Neural cell (in vitro differentiated cells): ENCODE measurements at regions not wholly inside any gene's neighbourhood (a gene's known extent, or its start where the extent isn't known, plus 50 kb on each side); places are given as distances from the start of the nearest gene placed in this dataset.

Experiments used
- H2AFZ ChIP-seq: fragments of 200-600, 300-800 bp; sonication (generic), shearing (Covaris generic); 2 replicates; pipeline ENCODE4 v1.6.0; 2014; ENCODE audit warnings: low read depth, mild to moderate bottlenecking, antibody characterized with exemption, low read length, moderate library complexity
- H3F3A ChIP-seq: fragments of 200-600 bp; shearing (Covaris generic); 2 replicates; pipeline ENCODE4 v1.6.1; 2016; ENCODE audit warnings: mild to moderate bottlenecking, moderate library complexity, mixed read lengths, antibody characterized with exemption, low read length; ENCODE audit not compliant: insufficient read depth, poor library complexity, severe bottlenecking
- H3K27ac ChIP-seq: fragments of 200-600, 300-800 bp; sonication (generic), shearing (Covaris generic); 2 replicates; pipeline ENCODE4 v1.5.1; 2014; ENCODE audit warnings: mild to moderate bottlenecking, low read length, moderate library complexity
- H3K27me3 ChIP-seq: fragments of 300-800, 200-600 bp; sonication (generic), shearing (Covaris generic); 2 replicates; pipeline ENCODE4 v1.6.0; 2014; ENCODE audit warnings: mild to moderate bottlenecking, low read depth, low read length, moderate library complexity; ENCODE audit not compliant: insufficient read depth
- H3K36me3 ChIP-seq: fragments of 300-800, 200-600 bp; sonication (generic), shearing (Covaris generic); 2 replicates; pipeline ENCODE4 v1.5.1; 2014; ENCODE audit warnings: mild to moderate bottlenecking, antibody characterized with exemption, low read length, moderate library complexity; ENCODE audit not compliant: insufficient read depth
- H3K4me2 ChIP-seq: fragments of 300-800, 200-600 bp; sonication (generic), shearing (Covaris generic); 2 replicates; pipeline ENCODE4 v1.6.0; 2014; ENCODE audit warnings: mild to moderate bottlenecking, low read length
- H3K4me3 ChIP-seq: fragments of 300-800, 200-600 bp; sonication (generic), shearing (Covaris generic); 2 replicates; pipeline ENCODE4 v1.5.1; 2014; ENCODE audit warnings: mild to moderate bottlenecking, low read length, moderate library complexity
- H3K79me2 ChIP-seq: fragments of 200-600 bp; shearing (Covaris generic); replicated peaks from 2 replicates; pipeline ENCODE4 v1.6.0; 2014; ENCODE audit warnings: mild to moderate bottlenecking, low read length, moderate library complexity; ENCODE audit not compliant: insufficient read depth
- H3K9ac ChIP-seq: fragments of 300-800, 200-600 bp; sonication (generic), shearing (Covaris generic); 2 replicates; pipeline ENCODE4 v1.6.1; 2016; ENCODE audit warnings: mild to moderate bottlenecking, low read length, mixed read lengths
- H3K9me2 ChIP-seq: fragments of 200-600 bp; shearing (Covaris generic); 2 replicates; pipeline ENCODE4 v1.6.1; 2016; ENCODE audit warnings: mild to moderate bottlenecking, low read length, mixed read lengths; ENCODE audit not compliant: insufficient read depth
- H3K9me3 ChIP-seq: fragments of 200-600, 300-800 bp; sonication (generic), shearing (Covaris generic); 2 replicates; pipeline ENCODE4 v1.6.1; 2016; ENCODE audit warnings: mild to moderate bottlenecking, mixed run types, low read length, moderate library complexity, mixed read lengths
- H4K20me1 ChIP-seq: fragments of 200-600 bp; shearing (Covaris generic); 2 replicates; pipeline ENCODE4 v1.6.1; 2016; ENCODE audit warnings: mild to moderate bottlenecking, mixed run types; ENCODE audit not compliant: insufficient read depth
- EP300 ChIP-seq: fragments of 450-650 bp; conservative IDR thresholded peaks from 2 replicates; pipeline ENCODE4 v1.6.1; 2014; ENCODE audit warnings: antibody characterized with exemption, mild to moderate bottlenecking, moderate library complexity; ENCODE audit not compliant: poor library complexity, severe bottlenecking
- EZH2 ChIP-seq: fragments of 200-600, 300-800 bp; shearing (Covaris generic), sonication (generic); IDR thresholded peaks from 2 replicates; pipeline ENCODE4 v1.6.1; 2014; ENCODE audit warnings: antibody characterized with exemption, low read length, borderline replicate concordance, mild to moderate bottlenecking; ENCODE audit not compliant: insufficient read depth, poor library complexity, severe bottlenecking
- MXI1 ChIP-seq: fragments of 450-650 bp; conservative IDR thresholded peaks from 2 replicates; pipeline ENCODE4 v1.6.1; 2014; ENCODE audit warnings: antibody characterized with exemption, mild to moderate bottlenecking; ENCODE audit not compliant: poor library complexity, severe bottlenecking
- POLR2AphosphoS5 ChIP-seq: IDR thresholded peaks from 2 replicates; pipeline ENCODE4 v1.6.1; 2012
- RAD21 ChIP-seq: fragments of 450-650 bp; conservative IDR thresholded peaks from 2 replicates; pipeline ENCODE4 v1.6.1; 2014; ENCODE audit warnings: antibody characterized with exemption, mild to moderate bottlenecking, moderate library complexity
- SMC3 ChIP-seq: fragments of 450-650 bp; conservative IDR thresholded peaks from 2 replicates; pipeline ENCODE4 v1.6.1; 2014; ENCODE audit warnings: antibody characterized with exemption, mild to moderate bottlenecking, moderate library complexity; ENCODE audit not compliant: poor library complexity
- TAF1 ChIP-seq: IDR thresholded peaks from 2 replicates; pipeline ENCODE4 v1.6.1; 2012; ENCODE audit warnings: low read depth
- TF ChIP-seq, protein P1 (sequence below): IDR thresholded peaks from 2 replicates; pipeline ENCODE4 v1.6.1; 2012; ENCODE audit warnings: borderline replicate concordance
- TF ChIP-seq, protein P2 (sequence below): fragments of 450-650 bp; IDR thresholded peaks from 2 replicates; pipeline ENCODE4 v1.5.1; 2014; ENCODE audit warnings: antibody characterized with exemption, mild to moderate bottlenecking, moderate library complexity; ENCODE audit not compliant: poor library complexity, severe bottlenecking

DNA sequence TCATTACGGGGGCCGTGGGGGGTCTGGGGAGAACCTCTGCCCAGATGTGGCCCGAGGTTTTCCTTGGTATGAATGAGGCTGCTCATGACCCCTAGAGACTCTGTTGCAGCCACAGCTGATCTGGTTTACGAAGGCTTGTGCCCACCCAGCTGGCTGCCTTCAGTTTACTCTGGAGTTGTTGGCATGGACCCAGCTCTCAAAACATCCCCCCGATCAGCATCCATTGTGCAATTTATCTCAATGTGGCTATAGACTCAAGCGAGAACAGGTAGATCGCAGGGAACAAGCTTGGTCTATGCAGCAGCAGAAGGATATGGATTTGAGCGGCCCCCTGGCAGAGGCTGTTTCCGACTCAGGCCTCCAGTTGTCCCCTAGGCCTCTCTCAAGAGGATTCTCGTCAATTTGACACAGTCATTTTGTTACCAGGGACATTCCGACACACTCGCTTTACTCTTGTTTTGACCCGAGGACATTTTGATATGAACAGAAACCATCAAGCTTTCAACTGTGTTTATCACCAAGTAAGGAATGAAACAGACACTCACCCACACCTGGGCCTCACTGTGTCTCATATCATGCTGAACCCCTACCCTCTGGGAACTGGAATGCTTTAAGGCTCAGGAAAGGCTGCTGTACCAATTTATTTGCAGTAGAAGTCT, 161.5 kb downstream of the KATNAL1 start:
- no peak overlapping the region for H3K9ac ChIP-seq
- H4K20me1 ChIP-seq = no peaks in the 10 kb centered on the region
- no peak overlapping the region for H3K4me3 ChIP-seq
- no peaks in the 10 kb centered on the region for H3K9me3 ChIP-seq
- TF ChIP-seq EZH2 (no peak), RAD21 (no peak), EP300 (no peak), POLR2AphosphoS5 (no peak), TAF1 (no peak), MXI1 (no peak), SMC3 (no peak)
- TF ChIP-seq, protein P1, sequence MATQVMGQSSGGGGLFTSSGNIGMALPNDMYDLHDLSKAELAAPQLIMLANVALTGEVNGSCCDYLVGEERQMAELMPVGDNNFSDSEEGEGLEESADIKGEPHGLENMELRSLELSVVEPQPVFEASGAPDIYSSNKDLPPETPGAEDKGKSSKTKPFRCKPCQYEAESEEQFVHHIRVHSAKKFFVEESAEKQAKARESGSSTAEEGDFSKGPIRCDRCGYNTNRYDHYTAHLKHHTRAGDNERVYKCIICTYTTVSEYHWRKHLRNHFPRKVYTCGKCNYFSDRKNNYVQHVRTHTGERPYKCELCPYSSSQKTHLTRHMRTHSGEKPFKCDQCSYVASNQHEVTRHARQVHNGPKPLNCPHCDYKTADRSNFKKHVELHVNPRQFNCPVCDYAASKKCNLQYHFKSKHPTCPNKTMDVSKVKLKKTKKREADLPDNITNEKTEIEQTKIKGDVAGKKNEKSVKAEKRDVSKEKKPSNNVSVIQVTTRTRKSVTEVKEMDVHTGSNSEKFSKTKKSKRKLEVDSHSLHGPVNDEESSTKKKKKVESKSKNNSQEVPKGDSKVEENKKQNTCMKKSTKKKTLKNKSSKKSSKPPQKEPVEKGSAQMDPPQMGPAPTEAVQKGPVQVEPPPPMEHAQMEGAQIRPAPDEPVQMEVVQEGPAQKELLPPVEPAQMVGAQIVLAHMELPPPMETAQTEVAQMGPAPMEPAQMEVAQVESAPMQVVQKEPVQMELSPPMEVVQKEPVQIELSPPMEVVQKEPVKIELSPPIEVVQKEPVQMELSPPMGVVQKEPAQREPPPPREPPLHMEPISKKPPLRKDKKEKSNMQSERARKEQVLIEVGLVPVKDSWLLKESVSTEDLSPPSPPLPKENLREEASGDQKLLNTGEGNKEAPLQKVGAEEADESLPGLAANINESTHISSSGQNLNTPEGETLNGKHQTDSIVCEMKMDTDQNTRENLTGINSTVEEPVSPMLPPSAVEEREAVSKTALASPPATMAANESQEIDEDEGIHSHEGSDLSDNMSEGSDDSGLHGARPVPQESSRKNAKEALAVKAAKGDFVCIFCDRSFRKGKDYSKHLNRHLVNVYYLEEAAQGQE = no peak
- TF ChIP-seq, protein P2, sequence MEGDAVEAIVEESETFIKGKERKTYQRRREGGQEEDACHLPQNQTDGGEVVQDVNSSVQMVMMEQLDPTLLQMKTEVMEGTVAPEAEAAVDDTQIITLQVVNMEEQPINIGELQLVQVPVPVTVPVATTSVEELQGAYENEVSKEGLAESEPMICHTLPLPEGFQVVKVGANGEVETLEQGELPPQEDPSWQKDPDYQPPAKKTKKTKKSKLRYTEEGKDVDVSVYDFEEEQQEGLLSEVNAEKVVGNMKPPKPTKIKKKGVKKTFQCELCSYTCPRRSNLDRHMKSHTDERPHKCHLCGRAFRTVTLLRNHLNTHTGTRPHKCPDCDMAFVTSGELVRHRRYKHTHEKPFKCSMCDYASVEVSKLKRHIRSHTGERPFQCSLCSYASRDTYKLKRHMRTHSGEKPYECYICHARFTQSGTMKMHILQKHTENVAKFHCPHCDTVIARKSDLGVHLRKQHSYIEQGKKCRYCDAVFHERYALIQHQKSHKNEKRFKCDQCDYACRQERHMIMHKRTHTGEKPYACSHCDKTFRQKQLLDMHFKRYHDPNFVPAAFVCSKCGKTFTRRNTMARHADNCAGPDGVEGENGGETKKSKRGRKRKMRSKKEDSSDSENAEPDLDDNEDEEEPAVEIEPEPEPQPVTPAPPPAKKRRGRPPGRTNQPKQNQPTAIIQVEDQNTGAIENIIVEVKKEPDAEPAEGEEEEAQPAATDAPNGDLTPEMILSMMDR = no peak
- H2AFZ ChIP-seq = no peak overlapping the region
- H3K36me3 ChIP-seq = no peaks in the 10 kb centered on the region
- H3F3A ChIP-seq = no peaks in the 10 kb centered on the region
- no peak overlapping the region for H3K27ac ChIP-seq
- no peaks in the 10 kb centered on the region for H3K27me3 ChIP-seq
- H3K79me2 ChIP-seq = no peaks in the 10 kb centered on the region
- no peaks in the 10 kb centered on the region for H3K9me2 ChIP-seq
- no peak overlapping the region for H3K4me2 ChIP-seq

DNA sequence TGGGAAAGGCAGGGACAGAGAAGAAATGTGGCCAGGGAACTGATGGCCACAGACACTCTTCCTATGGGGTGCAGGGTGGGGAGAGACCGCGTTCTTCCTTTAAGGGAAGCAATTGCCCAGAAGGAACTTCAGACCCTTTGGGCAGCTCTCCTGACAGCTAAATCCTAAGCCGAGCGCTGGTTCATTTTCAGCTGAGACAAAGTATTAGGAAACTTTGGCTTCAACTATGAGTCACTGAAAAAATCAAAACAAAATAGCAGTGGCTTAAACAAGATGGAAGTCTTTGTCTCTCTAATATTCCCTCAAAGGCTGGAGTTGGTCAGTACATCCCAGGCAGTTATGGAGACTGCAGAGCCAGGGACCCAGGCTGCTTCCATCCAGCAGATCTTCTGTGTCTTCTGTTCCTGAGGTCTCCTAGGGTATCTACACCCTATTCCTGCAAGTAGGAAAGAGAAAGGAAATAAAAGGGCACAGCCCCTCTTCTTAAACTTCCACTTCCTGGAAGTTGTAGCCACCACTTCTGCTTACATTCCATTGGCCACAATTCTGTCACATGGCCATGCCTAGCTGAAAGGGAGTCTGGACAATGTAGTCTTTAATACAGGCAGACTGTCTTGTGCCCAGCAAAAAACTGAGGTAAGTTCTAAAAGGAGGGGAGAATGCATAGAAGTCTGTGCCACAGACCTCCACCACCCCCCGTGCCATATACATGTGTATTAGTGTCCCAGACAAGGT, 163.5 kb downstream of the KATNAL1 start:
- Histone ChIP-seq H3F3A (no peaks in the 10 kb centered on the region), H2AFZ (no peak overlapping the region), H3K9me3 (no peaks in the 10 kb centered on the region), H3K27me3 (no peaks in the 10 kb centered on the region), H3K9me2 (no peaks in the 10 kb centered on the region), H3K9ac (no peak overlapping the region), H3K4me3 (no peak overlapping the region), H3K79me2 (no peaks in the 10 kb centered on the region), H3K4me2 (no peak overlapping the region), H3K36me3 (no peaks in the 10 kb centered on the region), H3K27ac (no peak overlapping the region), H4K20me1 (no peaks in the 10 kb centered on the region)
- no peak for TF ChIP-seq EZH2
- TF ChIP-seq POLR2AphosphoS5 = no peak
- TF ChIP-seq, protein P2 = no peak
